Astrocyte of the spinal cord (primary cell): ENCODE measurements at regions not wholly inside any gene's neighbourhood (a gene's known extent, or its start where the extent isn't known, plus 50 kb on each side); places are given as distances from the start of the nearest gene placed in this dataset.

Experiments used
- DNase-seq: peaks from one replicate; pipeline ENCODE4 v3.0.0; 2011; ENCODE audit warnings: low read depth, low spot score
- H3K4me3 ChIP-seq: 2 replicates; pipeline ENCODE4 v1.5.1; 2011; ENCODE audit warnings: low read depth, mild to moderate bottlenecking, low read length, moderate library complexity
- in situ Hi-C: cut with HindIII; loops from 2 replicates; pipeline ENCODE4 v1.10.0; 2017; ENCODE audit warnings: low sequenced_read_pairs
- TF ChIP-seq, protein P1 (sequence below): IDR thresholded peaks from 2 replicates; pipeline ENCODE4 v1.5.1; 2012; ENCODE audit warnings: low read depth, mild to moderate bottlenecking, low read length, inconsistent platforms

GRCh38 chr3:150260398-150260710 lies 147.7 kb upstream of the TSC22D2 start:
- H3K4me3 ChIP-seq: no peak overlapping the region
- DNase-seq: no peak
- in situ Hi-C loops: no loop called here
- TF ChIP-seq, protein P1, sequence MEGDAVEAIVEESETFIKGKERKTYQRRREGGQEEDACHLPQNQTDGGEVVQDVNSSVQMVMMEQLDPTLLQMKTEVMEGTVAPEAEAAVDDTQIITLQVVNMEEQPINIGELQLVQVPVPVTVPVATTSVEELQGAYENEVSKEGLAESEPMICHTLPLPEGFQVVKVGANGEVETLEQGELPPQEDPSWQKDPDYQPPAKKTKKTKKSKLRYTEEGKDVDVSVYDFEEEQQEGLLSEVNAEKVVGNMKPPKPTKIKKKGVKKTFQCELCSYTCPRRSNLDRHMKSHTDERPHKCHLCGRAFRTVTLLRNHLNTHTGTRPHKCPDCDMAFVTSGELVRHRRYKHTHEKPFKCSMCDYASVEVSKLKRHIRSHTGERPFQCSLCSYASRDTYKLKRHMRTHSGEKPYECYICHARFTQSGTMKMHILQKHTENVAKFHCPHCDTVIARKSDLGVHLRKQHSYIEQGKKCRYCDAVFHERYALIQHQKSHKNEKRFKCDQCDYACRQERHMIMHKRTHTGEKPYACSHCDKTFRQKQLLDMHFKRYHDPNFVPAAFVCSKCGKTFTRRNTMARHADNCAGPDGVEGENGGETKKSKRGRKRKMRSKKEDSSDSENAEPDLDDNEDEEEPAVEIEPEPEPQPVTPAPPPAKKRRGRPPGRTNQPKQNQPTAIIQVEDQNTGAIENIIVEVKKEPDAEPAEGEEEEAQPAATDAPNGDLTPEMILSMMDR: no peak

DNA sequence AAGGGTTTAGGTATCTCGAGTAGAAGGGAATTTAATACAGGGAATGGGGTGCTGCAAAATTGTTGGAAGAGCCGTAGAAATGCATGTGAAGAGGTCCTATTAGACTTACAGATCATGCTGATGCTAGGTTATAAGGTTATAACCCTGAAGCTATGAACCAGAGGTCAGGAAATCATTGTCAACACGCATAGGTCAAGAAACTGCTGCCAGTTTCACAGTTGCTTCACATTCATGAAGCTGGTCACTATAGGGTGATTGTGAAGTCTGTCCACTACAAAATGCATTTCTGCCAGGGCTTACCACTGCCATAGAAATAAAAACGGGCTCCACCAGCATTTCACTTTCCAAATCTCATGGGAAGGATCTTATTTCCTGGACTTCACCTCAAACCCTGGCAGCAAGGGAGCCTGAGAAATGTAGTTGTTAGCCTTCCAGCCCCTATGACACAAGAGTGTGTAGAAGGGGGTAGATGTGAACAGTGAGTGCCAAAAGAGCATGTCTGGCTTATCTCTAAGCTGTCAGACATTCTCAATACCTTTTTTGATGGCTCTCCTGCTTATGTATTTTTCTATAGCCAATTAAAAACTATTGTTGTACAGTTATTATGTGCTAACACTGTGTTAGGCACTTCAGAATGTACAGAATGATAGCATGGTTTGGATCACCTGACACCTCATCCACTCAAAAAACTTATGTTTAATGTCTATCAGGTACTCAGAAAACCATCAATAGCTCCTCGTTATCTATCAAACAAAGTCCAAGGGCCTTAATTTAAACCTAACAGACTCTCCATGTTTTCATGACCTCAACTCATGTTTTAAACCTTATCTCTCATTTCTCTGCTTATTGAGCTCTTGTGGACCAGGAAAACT lies 148.3 kb upstream of the TSC22D2 start:
- TF ChIP-seq, protein P1: no peak
- in situ Hi-C loops: no loop called here
- no peak for DNase-seq
- H3K4me3 ChIP-seq: no peak overlapping the region

GRCh38 chr3:150256782-150257181 lies 151.3 kb upstream of the TSC22D2 start:
- TF ChIP-seq, protein P1: no peak
- DNase-seq: no peak
- in situ Hi-C loops: no loop called here
- H3K4me3 ChIP-seq: no peak overlapping the region

GRCh38 chr3:150256318-150256717 lies 151.8 kb upstream of the TSC22D2 start:
- in situ Hi-C loops: no loop called here

DNA sequence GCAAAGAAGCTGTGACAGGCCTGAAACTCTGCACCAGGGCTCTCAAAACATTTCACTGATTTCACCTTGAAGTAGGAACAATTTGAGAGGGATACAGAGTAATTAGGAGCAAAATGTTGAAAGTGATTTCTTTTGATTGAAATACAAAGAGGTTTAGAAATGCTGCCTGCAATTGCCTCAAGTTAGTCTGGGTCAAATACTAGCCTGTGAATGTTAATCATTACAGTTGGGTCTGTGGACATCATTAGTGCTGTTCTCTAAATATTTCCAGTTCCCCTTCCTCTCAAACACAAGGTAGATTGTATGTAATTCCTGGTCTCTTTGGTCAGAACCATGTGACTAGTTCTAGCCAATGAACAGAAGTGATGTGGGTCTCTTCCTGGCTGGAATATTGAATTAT lies 152.3 kb upstream of the TSC22D2 start:
- no peak overlapping the region for H3K4me3 ChIP-seq
- DNase-seq: no peak
- in situ Hi-C loops: no loop called here
- TF ChIP-seq, protein P1: no peak

More at GRCh38 chr3:150256318-150256717, 151.8 kb upstream of the TSC22D2 start:
- no peak overlapping the region for H3K4me3 ChIP-seq
- TF ChIP-seq, protein P1: no peak
- no peak for DNase-seq

GRCh38 chr3:150255413-150255812 lies 152.7 kb upstream of the TSC22D2 start:
- TF ChIP-seq, protein P1: no peak
- no peak for DNase-seq
- no peak overlapping the region for H3K4me3 ChIP-seq
- in situ Hi-C loops: no loop called here
